HG02763 (cell line): ENCODE measurements at regions not wholly inside any gene's neighbourhood (a gene's known extent, or its start where the extent isn't known, plus 50 kb on each side); places are given as distances from the start of the nearest gene placed in this dataset.

ENCODE experiments used
- ATAC-seq: cut with Tn5 transposase; IDR thresholded peaks from one replicate; pipeline ENCODE4 v1.9.1; 2021; ENCODE audit warnings: mild to moderate bottlenecking, moderate library complexity; ENCODE audit not compliant: unreplicated experiment

DNA sequence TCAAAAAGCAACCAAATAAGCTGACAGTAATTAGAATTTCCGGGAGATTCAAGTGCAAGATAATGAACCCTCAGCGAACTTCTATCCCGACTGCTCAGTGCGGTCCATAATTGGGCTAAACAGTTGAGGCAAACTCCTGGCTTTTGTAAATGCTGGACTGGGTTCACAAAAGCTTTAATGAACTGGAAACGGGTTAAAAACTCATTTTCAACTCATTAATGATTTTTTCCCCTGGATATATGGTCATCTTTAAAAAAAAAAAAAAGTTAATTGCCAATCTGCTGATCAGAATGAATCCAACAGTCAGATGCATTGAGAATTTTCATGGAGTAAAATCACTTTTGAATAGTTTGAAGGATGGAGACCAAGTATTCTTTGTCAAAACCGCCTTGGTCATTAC is 79.5 kb upstream of the WWC1 start:
- ATAC-seq, result no peak

DNA sequence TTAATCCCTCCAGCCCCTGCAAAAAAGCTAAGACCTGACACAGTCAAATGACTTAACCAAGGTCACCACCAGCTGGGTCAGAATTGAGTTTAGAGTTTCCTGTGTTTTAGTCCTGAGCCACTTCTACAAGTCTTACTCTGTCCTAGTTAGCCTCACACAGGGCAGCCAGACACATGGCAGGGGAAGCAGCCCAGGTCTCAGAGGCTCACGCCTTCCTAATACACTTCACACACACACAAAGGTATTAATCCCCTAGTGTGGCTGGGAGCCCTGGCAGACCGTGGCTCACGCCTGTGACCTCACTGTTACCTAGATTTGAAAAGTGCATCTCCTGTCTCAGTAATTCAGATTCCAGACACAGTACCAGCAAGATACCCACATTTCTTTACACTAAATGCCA is 77.4 kb upstream of the WWC1 start:
- no peak for ATAC-seq

- ATAC-seq, result no peak
These were observed 76.6 kb upstream of the WWC1 start for GRCh38 chr5:168214886-168215285.

DNA sequence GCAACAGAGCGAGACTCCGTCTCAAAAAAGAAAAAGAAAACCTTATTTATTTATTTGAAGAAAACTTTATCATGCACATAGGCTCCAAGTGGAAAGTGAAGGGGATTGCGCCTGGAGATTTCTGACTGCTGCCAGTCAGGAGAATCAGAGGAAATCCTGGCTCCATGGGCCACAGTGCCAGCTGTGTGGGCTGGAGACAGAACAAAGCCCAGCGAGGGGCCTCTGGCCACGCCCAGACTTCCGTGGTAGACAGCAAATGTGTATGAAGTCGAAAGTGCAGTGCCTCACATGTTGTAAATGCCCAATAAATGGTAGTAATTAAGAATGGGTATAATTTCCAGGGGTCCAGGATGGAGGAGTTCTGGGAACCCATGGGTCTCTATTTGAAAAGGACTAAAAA is 75.8 kb upstream of the WWC1 start:
- ATAC-seq, result no peak

DNA sequence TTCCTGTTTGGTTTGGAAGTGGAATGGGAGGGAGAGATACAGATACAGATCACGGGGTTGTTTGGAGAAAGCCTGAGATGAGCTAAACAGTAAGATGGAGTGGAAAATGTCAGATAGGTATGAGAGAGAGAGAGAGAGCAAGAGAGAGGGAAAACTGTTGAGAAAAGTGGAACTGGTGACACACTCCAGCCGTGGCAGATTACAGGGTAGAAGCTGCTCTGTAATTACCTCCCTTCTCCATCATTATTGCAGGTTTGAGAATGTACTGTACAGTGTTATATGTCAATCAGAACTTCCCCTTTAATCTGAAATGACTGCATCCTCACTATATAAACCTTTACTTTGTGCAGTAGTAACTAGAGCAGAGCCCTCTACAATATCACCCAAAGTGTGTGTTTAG is 74.5 kb upstream of the WWC1 start:
- ATAC-seq, result no peak

GRCh38 chr5:168217497-168217896 is 73.9 kb upstream of the WWC1 start:
- ATAC-seq, result no peak

DNA sequence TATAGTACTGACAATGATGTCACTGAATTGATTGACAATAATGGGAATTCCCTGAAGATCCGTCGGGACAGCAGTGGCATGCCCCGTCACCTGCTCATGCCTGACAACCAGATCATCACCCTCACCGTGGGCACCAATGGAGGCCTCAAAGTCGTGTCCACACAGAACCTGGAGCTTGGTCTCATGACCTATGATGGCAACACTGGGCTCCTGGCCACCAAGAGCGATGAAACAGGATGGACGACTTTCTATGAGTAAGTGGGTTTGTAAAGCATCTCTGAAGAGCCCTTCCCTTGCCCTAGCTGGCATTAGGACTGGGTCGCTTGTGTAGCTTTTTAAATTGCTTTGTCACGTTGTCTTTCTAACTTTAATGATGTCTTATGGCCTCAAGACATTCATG is 72.7 kb upstream of the WWC1 start:
- no peak for ATAC-seq

DNA sequence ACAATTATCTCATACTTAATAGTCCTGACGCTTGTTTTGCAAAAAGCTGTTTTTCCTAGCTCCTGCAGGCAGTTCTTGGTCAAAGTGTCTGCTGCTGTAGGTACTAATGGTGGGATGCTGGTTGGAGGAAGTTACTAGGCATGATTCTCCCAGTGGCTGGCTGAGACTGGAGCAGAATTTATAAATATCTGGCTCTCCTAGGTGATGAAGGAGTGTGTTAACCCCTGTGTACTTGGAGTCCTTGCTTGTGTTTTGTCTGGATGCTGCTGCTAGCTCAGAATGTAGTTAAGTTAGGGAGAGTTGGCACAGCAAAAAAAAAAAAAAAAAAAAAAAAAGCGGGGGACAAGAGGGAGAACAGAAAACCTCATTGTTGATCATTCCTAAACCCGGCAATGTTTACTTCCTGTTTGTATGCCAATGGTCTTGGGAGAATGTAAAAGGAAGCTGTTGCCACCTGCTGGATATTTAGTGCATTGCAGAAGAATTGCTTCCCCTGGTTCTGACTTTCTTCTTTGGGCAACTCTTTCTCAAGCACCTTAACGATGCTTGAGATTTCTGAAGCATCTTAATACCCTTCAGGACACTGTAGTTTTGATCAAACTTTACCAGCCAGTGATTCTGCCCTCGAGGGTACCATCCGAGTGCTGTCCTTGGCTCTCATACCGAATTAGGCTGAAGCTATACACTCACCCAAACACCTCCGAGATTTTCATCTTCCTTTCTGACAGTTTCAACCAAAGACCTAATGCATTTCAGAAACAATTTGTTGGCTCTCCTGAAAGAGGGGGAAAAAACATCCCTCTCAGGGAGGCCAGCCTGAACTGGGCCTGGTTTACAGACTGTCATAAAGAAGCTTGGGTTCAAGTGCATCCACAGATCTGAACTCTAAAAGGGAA is 71.7 kb upstream of the WWC1 start:
- ATAC-seq, result peak; percentile 84

DNA sequence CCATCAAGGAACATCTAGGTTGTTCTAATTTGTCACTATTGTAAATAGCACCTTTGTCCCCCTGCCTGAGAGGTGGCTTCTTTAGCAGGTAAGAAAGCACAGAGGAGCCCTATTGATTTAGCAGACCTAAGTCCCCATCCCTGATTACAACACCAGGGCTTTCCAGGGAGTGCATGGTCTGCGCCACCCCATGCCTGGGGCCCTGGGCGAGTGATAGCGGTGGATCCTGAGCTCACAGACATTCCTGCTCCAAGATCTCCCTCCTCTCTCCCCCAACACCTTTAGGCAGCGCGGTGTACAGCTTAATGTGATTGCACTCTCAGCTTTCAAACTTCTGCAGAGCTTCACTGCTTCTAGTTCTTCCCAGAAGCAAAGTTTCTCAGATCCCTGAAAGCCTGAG is 67.4 kb upstream of the WWC1 start:
- ATAC-seq, result no peak

- ATAC-seq, result no peak
These were observed 65.4 kb upstream of the WWC1 start for GRCh38 chr5:168226012-168226411.

DNA sequence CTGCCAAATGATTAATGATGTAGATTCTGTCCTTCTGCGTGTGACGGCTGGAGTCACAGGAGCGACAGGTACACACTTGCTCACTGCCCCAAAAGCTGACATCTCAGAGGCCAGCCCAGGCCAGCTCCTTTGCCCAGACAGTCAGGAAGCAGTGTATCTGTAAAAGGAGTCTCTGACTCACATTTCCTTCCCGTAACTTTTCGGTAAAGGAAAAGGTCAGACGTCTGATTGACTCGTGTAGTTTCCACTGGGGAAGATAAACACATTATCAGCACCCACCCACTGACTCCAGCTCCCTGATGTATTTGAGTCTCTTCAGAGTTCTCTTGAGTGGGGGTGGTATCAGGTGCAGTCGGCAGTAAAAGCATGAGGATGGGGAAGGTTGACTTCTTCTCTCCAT is 64.4 kb upstream of the WWC1 start:
- ATAC-seq, result no peak

DNA sequence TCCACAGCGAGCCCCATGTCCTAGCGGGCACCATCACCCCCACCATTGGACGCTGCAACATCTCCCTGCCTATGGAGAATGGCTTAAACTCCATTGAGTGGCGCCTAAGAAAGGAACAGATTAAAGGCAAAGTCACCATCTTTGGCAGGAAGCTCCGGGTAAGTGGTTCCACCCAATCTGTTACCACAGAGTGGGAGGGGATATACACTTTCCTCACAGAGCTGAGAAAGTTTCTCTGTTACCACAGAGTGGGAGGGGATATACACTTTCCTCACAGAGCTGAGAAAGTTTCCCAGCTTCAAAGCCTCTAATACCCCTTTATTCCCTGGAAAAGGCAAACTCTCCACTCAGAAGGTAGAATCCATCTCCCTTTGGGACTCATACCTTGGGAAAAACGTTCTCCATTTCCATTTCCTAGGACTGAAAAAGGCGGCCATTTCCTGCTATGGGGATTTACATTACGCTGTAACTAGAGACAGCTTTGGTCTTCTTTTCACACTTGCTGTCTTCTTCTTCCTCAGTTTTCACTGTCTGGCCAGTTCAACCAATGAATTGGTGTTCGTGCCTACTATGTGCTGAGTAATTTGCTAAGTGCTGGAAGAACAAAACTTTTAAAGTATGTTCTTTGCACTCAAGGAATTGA is 63.4 kb upstream of the WWC1 start:
- peak; percentile 99 for ATAC-seq

GRCh38 chr5:168228668-168229067 is 62.8 kb upstream of the WWC1 start:
- no peak for ATAC-seq

- ATAC-seq, result no peak
These were observed 57.3 kb upstream of the WWC1 start for GRCh38 chr5:168234133-168234532.

DNA sequence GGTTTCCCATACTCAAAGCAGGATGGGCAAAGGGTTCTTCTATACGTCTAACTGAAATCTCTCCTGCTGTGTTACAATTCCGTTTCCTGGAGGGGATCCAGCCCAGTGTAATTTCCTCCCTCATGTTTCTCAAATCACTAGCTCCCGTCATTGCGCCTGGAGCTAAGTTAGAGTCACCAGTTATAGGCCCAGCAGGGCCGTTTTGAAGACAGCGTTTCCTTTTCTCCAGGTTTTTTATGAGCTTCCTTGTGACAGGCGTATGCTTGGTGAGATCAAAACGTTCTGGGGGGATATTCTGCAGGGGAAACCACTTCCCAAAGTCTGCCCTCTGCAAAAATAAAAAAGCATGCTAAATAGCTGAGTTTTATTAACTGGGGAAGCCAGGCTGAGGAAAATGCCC is 53.0 kb upstream of the WWC1 start:
- no peak for ATAC-seq

GRCh38 chr5:168239325-168239724 is 52.1 kb upstream of the WWC1 start:
- no peak for ATAC-seq
